Bronchial epithelial cell (primary cell): ENCODE measurements at regions not wholly inside any gene's neighbourhood (a gene's known extent, or its start where the extent isn't known, plus 50 kb on each side); places are given as distances from the start of the nearest gene placed in this dataset.

ENCODE experiments used
- DNase-seq: peaks from one replicate; pipeline ENCODE4 v3.0.0-alpha.2; 2010; ENCODE audit warnings: low read depth
- FAIRE-seq: peaks from 2 replicates; lab custom pipeline; 2011; peaks lifted over from hg19 to GRCh38; lab: Jason Lieb, UNC
- H3K27me3 ChIP-seq: 2 replicates; pipeline ENCODE4 v1.5.1; 2011; ENCODE audit warnings: low read length; ENCODE audit not compliant: control insufficient read depth, insufficient read depth
- H3K36me3 ChIP-seq: 2 replicates; pipeline ENCODE4 v1.5.1; 2011; ENCODE audit warnings: low read length; ENCODE audit not compliant: control insufficient read depth, insufficient read depth
- H3K4me3 ChIP-seq: 2 replicates; pipeline ENCODE4 v1.5.1; 2011; ENCODE audit warnings: mild to moderate bottlenecking, low read depth, low read length, control low read depth
- TF ChIP-seq, protein P1 (sequence below): IDR thresholded peaks from 2 replicates; pipeline ENCODE4 v1.5.1; 2011; ENCODE audit warnings: mild to moderate bottlenecking, moderate library complexity, low read length, control low read depth, inconsistent platforms; ENCODE audit not compliant: insufficient read depth, severe bottlenecking

GRCh38 chr11:15613251-15613650, 498.5 kb downstream of the INSC start:
- FAIRE-seq (no peak), DNase-seq (no peak)
- Histone ChIP-seq H3K4me3 (no peak overlapping the region), H3K27me3 (no peaks in the 10 kb centered on the region), H3K36me3 (no peaks in the 10 kb centered on the region)
- TF ChIP-seq, protein P1, sequence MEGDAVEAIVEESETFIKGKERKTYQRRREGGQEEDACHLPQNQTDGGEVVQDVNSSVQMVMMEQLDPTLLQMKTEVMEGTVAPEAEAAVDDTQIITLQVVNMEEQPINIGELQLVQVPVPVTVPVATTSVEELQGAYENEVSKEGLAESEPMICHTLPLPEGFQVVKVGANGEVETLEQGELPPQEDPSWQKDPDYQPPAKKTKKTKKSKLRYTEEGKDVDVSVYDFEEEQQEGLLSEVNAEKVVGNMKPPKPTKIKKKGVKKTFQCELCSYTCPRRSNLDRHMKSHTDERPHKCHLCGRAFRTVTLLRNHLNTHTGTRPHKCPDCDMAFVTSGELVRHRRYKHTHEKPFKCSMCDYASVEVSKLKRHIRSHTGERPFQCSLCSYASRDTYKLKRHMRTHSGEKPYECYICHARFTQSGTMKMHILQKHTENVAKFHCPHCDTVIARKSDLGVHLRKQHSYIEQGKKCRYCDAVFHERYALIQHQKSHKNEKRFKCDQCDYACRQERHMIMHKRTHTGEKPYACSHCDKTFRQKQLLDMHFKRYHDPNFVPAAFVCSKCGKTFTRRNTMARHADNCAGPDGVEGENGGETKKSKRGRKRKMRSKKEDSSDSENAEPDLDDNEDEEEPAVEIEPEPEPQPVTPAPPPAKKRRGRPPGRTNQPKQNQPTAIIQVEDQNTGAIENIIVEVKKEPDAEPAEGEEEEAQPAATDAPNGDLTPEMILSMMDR = no peak

DNA sequence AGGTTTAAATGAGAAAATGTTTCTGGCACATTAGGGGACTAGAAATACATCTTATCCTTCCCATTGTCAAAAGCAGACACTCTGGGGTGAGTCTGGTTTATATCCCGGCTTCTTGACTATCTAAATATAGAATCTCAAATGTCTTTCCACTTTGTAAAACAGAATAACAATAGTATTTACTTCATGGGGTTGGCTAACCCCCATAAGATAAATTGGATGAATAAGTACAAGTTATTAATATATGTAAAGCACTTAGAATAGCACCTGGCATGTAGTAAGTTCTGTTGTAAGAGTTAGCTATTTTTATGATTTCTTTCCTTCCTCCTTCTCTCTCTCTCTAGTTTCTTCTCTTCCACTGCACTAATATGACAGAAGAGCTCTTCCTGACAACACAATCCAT, 499.1 kb downstream of the INSC start:
- H3K27me3 ChIP-seq = no peaks in the 10 kb centered on the region
- no peaks in the 10 kb centered on the region for H3K36me3 ChIP-seq
- H3K4me3 ChIP-seq = no peak overlapping the region
- DNase-seq (no peak), FAIRE-seq (no peak)
- TF ChIP-seq, protein P1 = no peak

DNA sequence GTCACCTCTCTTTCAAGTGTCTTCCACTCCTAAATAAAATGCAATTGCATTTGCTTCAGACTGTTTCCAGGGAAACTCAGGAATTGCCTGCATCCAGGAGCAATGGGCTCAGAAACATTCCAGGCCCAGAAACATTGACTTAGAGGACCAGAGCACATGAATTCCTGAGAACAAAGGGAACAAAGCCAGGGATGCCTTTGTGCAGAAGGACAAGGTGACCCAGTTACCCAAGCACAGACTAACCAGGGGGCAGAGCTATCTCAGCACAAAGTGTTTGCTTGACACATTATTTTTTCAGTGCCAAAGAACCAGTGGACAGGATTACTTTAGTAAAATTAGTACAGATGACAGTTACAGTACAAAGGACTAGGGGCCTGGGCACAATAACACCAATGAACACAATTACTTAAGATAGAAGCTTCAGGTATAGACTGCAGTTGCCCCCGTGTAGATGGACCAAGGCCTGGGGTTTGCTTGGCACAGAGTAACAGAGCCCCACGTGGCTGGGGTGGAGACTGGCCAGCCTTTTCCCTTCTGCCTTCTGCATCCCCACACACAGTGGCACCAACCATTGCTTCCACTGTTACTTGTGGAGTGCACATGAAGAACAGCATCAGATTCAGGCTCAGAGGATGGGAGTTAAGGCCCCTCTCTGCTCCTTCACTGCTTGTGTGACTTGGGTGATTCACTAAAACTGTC, 500.8 kb downstream of the INSC start:
- FAIRE-seq = peak; percentile 36
- Histone ChIP-seq H3K4me3 (no peak overlapping the region), H3K36me3 (no peaks in the 10 kb centered on the region), H3K27me3 (no peaks in the 10 kb centered on the region)
- TF ChIP-seq, protein P1 = no peak
- no peak for DNase-seq

DNA sequence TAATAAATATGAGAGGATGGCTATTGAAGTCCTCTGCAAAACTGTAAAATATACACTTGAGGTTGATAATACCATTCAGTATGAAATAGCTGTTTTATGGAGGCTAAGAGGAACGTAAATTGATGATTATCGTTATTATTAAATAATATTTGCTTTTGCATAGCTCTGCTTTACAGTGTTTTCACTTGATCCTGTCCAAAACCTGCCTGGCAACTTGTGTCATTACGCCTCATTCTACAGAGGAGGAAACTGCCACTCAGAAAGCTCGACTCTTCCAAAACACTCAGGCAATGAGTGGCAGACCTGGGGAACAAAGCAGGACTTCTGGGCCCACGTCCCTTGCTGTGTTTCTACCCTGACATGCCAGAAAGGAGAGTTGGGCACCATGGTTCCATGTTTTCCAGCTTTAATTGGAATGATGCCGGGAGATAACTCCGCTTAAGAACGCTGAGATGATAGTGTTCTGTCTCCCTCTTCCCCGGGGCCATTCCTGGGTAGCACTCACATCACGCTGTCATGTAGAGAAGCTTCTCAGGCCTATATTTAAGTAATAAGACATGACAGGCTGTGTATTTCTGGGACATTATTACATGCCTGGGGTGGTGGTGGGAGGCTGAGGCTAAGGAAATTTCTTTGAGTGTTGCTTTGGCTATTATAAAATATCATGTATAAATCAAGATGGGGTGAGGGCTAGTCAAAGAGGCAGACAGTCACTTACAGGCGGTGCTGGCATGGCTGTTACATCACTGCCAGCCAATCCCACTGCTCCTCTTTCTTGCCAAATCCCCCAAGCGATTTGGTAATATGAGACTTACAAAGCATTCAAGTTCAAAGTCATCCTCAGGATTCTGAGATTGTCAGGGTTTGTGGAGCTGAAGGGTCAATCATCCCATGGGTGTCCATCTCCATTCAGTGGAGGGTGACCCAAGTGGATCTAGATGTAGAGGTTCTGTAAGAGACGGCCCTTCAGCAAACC, 501.7 kb downstream of the INSC start:
- DNase-seq = no peak
- Histone ChIP-seq H3K27me3 (no peaks in the 10 kb centered on the region), H3K4me3 (no peak overlapping the region), H3K36me3 (no peaks in the 10 kb centered on the region)
- no peak for FAIRE-seq
- TF ChIP-seq, protein P1 = no peak

DNA sequence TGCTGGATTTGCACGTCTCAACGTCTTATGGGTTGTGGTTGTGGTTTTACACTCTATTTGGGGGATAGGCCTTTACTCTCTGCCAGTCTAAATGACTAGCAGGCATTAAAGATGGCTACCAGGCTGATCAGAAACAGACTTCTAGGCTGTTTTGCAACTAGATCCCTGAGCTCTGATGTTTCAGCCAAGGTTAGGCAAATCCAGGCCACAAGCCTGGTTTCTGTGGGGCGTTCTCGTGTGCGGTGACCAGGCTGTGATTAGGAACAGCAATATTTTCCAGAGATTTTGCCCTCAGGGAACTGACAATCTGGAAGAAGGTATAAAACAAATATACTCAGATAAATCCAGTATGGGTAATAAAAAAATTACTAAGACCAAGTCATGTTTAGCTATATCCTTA, 502.4 kb downstream of the INSC start:
- Histone ChIP-seq H3K4me3 (no peak overlapping the region), H3K36me3 (no peaks in the 10 kb centered on the region), H3K27me3 (no peaks in the 10 kb centered on the region)
- TF ChIP-seq, protein P1 = no peak
- DNase-seq = no peak
- FAIRE-seq = no peak
